HG03097 (cell line): ENCODE measurements at regions not wholly inside any gene's neighbourhood (a gene's known extent, or its start where the extent isn't known, plus 50 kb on each side); places are given as distances from the start of the nearest gene placed in this dataset.

ENCODE experiments used
- ATAC-seq: cut with Tn5 transposase; IDR thresholded peaks from one replicate; pipeline ENCODE4 v1.9.1; 2021; ENCODE audit not compliant: unreplicated experiment, low FRiP score

- no peak for ATAC-seq
Measured at GRCh38 chr10:36168777-36169176, 526.7 kb upstream of the FZD8 start.

GRCh38 chr10:36164556-36165504 lies 522.7 kb upstream of the FZD8 start:
- ATAC-seq = no peak

- ATAC-seq = no peak
Measured at GRCh38 chr10:36163827-36164226, 521.7 kb upstream of the FZD8 start.

GRCh38 chr10:36157486-36157885 lies 515.4 kb upstream of the FZD8 start:
- ATAC-seq = no peak

GRCh38 chr10:36148207-36148606 lies 506.1 kb upstream of the FZD8 start:
- ATAC-seq = no peak

GRCh38 chr10:36147529-36147928 lies 505.4 kb upstream of the FZD8 start:
- no peak for ATAC-seq

- no peak for ATAC-seq
Measured at GRCh38 chr10:36141856-36142560, 499.9 kb upstream of the FZD8 start.

- no peak for ATAC-seq
Measured at GRCh38 chr10:36129051-36129450, 487.0 kb upstream of the FZD8 start.

GRCh38 chr10:36126076-36126475 lies 484.0 kb upstream of the FZD8 start:
- no peak for ATAC-seq

- no peak for ATAC-seq
Measured at GRCh38 chr10:36119455-36119854, 477.4 kb upstream of the FZD8 start.

GRCh38 chr10:36118314-36118713 lies 476.2 kb upstream of the FZD8 start:
- ATAC-seq = no peak

- no peak for ATAC-seq
Measured at GRCh38 chr10:36117890-36118289, 475.8 kb upstream of the FZD8 start.

GRCh38 chr10:36117231-36117630 lies 475.1 kb upstream of the FZD8 start:
- ATAC-seq = no peak

- no peak for ATAC-seq
Measured at GRCh38 chr10:36116731-36117130, 474.6 kb upstream of the FZD8 start.

GRCh38 chr10:36116040-36116439 lies 473.9 kb upstream of the FZD8 start:
- ATAC-seq = no peak

GRCh38 chr10:36115364-36115763 lies 473.3 kb upstream of the FZD8 start:
- ATAC-seq = no peak

GRCh38 chr10:36114913-36115312 lies 472.8 kb upstream of the FZD8 start:
- no peak for ATAC-seq

- no peak for ATAC-seq
Measured at GRCh38 chr10:36114141-36114540, 472.0 kb upstream of the FZD8 start.

GRCh38 chr10:36111676-36112075 lies 469.6 kb upstream of the FZD8 start:
- no peak for ATAC-seq

- ATAC-seq = no peak
Measured at GRCh38 chr10:36110097-36110496, 468.0 kb upstream of the FZD8 start.

GRCh38 chr10:36109399-36110023 lies 467.4 kb upstream of the FZD8 start:
- ATAC-seq = no peak
